Renal cortical epithelial cell (primary cell): ENCODE measurements at regions not wholly inside any gene's neighbourhood (a gene's known extent, or its start where the extent isn't known, plus 50 kb on each side); places are given as distances from the start of the nearest gene placed in this dataset.
A peak's percentile ranks its signal among the peaks of the same experiment; 100 is the strongest.

ENCODE experiments used
- DNase-seq: peaks from one replicate; pipeline ENCODE4 v3.0.0-alpha.2; 2011; ENCODE audit warnings: low read depth

DNA sequence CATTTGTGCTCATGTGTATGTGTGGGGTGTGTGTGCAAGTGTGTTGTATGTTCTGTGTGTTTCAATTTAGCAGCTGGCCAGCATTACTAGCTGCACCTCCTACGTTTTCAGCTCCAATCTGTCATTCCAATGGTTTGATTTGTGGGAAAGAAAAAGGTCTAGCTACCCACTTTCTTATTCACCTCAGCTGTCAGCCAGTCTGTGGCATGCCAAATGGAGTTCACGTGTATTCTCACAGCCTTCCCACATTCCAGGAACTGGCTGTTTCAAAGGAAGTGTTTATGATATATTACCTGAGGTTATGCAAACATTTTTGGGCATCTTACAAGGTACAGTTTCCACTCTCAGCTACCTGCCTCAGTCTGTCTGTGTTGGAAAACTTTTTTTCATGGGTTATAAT lies 220.2 kb upstream of the CPNE8 start:
- peak; percentile 14 for DNase-seq

DNA sequence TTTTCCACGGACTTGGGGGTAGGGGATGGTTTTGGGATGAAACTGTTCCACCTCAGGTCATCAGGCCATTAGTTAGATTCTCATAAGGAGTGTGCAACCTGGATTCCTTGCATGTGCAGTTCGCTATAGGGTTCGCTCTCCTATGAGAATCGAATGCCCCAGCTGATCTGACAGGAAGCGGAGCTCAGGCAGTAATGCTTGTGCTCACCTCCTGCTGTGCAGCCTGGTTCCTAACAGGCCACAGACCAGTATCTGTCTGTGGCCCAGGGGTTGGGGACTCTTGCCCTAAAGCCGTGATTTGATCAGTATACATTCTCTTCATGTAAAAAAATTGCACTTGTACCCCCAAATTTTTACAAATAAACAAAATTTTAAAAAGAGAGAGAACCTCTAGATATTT lies 219.4 kb upstream of the CPNE8 start:
- DNase-seq: no peak

DNA sequence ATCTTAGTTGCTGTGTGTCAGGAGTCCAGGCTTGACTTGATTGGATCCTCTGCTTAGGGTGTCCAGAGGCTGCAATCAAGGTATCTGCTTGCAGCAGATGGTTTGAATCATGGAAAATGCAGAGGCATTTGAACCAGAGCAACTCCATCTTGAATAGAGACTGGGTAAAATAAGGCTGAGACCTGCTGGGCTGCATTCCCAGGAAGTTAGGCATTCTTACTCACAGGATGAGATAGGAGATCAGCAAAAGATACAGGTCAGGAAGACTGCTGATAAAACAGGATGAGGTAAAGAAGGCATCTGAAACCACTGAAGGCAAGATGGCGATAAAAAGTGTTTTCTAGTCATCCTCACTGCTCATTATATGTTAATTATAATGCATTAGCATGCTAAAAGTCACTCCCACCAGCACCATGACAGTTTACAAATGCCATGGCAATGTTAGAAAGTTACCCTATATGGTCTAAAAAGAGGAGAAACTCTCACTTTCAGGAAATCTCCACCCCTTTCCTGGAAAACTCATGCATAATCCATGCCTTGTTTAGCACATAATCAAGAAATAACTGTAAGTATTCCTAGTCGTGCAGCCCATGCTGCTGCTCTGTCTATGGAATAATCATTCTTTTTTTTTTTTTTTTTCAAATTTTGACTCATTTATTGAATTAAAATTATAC lies 218.3 kb upstream of the CPNE8 start:
- no peak for DNase-seq

DNA sequence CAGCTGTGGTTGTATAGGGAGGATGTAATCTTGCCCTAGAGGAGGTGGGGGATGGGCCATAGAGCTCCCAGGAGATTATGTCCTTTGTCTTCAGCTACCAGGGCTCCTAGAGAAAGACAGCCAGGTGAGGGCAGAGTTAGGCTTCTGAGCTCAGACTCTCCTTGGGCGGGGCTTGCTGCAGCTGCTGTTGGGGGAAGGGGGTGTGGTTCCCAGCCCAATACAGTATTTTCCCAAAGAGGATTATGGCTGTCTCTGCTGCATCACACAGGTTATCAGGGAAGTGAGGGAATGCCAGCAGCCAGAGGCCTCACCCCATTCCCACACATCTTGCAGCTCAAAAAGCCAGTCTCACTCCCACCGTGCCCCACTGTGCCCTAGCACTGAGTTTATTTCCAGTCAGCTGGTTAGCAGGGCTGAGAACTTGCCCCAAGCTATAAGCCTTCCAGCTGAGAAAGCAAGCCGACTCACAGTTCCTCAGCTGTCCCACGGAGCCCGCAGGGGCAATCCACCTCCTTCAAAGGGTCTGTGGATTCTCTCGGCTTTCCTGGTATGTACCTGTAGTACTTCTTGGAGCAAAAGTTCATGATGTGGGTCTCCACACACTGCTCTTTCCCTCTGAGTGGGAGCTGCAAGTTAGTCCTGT lies 217.3 kb upstream of the CPNE8 start:
- DNase-seq: no peak

DNA sequence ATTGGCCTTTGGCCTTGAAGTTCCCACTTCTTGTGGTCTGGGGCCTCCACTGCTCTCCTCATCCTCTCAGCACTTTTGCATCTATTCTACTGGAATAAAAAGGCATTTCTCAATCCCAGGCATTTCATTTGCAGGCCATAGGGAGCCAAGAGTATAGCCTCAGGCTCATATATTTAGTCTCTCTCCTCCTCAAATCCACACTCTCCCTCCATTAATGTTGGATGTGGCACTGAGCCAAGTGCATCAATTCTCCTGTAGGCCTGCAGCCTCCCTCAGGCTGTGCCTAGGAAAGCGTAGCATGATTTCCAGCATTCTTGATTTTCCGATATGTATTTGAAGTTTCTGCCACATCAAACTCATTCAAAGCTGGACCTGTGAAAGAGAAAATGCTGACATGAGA lies 211.5 kb upstream of the CPNE8 start:
- no peak for DNase-seq

DNA sequence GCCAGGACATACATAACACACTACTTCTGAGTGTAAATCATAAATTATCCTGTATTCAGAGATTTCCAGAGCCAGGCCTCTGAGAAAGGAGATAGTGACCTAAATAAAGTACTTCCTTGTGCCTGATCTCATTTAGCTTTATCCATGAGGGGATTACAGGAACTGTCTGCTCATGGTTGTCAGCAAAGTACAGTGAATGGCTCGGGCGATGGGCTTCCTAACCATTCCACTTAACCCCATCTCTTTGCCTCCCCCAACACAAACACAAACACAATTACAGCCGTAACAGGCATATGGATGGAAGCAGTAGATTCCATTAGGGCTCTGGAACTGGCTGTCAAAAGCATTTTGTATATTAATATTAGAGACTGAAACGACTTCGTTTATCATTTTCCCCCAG lies 206.7 kb upstream of the CPNE8 start:
- DNase-seq: no peak

DNA sequence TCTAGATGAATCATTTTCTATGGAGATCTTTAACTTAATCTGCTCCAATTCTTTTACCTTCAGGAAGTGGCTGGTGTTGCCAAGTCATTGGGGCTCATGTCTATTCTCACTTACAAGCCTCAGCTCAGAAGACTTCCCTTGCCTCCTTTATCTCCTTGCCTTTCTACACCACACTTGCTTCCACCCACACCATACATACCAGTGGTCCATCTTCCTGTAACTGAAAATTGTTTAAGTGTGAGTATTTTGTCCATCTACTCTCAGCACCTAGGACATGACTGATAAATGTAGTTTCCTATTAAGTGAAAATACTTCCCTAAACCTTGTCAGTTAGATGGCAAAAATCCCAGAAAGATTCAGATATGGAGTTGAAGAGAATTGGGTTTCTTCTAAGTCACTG lies 199.7 kb upstream of the CPNE8 start:
- no peak for DNase-seq

DNA sequence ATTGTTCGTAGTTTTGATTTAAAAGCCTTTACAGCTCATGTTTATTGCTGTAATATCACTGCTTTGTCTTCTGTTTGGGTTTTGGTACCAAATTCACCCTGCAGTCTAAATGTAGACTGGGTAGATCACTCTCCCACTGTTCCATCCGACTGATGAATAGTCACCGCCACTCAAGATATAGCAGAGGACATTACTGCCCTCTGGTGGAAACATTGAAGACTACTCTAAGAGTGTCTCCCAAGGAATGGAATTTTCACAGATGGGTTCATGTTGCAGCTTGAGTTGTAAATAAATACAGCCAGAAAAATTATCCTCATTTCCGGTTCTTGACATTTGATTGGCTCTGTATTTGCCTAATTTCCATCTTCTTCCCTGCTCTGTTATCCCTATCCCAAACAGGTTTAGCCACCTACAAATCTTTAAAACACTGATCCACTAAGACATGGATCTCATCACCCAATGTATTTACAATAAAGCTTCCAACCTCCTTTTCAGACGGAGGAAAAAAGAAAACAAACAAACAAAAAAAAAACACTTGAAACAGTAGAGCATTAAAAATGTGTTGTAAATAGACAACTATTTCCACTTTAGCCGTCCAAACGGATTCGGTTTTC lies 198.3 kb upstream of the CPNE8 start:
- DNase-seq: peak; percentile 74

DNA sequence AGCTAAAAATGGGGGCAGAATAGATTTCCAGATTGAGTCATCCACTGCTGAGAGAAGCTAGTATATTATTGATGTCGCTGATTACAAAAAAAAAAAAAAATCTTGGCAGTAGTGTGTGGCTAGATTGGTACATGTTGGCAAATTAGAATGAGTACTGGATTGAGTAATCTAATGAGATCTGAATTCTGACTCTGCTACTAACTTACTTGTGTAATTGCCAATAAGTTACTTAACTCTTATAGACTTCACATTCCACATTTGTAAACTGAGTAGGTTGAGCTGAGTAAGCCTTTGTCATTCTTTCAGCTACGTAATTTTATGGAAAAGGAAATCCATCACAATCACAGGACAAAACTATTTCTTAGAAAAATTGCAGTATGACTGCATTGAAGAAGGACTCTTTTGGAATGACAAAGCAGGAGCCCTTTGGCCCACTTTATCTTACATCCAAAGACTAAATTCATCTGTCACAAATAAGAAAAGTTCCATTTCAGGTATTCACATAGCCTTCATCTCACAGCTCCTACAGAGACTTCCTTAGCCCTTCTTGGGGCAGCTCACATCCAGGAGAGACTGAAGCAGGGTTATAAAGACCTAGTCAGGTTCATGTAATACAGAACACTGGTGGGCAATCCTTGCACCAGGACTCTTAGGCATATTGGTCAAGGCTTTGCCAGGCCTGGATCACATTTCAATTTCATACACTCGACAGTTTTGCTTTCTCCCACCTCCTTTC lies 197.3 kb upstream of the CPNE8 start:
- DNase-seq: peak; percentile 95

DNA sequence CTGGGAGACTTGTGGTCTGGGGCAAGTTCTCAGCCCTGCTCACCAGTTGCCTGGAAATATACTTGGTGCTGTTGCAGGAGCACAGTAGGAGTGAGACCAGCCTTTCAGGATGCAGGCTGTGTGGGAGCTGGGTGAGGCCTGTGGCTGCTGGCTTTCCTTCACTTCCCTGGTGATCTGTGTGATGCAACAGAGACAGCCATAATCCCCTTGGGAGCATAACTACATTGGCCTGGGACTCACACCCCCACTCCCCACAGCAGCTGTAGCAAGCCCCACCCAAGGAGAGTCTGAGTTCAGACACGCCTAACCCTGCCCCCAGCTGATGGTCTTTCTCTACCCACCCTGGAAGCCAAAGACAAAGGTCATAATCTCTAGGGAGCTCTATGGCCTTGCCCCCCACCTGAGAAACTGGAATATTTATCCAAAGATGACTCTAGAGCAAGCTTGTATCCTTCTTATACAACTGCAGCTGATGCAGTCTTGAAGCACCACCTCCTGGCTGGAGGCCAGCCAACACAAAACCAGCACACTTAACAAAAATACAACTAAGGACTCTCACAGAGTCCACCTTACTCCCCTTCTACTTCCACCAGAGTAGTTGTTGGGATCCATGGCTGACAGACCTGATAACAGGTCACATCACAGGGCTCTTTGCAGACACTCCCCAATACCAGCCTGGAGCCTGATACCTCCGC lies 190.4 kb upstream of the CPNE8 start:
- no peak for DNase-seq

DNA sequence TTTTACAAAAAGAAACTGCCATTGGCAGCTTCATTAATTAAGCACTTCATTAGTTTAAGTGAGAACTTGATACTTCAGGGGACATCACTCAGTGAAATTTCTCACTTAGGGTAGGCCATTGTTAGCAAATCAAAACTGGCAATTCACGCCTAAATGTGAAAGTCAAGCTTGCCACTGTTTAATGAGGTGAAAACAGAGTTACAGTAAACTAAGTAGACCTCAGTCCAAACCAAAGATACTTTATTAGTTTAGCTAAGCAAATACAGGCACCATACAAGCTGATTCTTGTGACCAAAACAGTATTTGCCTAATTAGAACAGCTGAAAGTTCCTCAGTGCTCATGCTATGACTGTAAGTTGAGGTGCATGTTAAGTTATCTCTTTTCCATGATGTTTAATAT lies 176.5 kb upstream of the CPNE8 start:
- DNase-seq: no peak

DNA sequence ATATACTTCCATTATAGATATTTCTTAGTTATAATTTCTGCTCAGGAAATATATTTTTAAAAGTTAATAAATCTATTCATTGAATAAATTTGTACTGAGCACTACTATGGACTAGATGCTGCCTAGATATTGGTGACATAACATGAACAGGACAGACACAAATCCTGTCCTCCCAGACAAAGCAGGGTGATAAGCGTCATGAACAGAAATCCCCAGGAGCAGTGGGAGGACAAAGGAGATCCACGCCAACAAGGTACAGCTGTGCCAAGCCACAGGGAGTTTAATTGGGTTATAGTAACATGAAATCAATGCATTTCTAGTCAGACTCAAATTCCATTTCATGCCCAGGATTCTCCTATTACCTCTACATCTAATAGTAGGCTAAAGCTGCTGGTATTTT lies 171.8 kb upstream of the CPNE8 start:
- no peak for DNase-seq

DNA sequence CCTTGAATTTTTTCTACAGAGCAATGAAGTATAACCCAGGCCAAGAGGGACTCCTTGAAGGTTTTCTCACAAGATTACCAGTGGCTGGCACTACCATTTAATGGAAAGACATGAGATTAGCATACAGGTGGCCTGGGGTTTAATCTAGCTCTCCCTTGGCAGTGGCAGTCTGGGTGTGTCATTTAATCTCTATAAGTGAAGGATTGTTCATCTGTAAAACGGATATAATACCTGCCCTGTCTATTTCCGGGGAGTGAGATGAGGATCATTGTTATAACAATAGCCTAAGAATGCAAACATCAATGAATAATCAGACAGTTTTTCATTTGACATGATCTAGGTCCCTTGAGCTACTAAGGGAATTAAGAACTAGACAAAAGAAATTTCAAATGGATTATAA lies 168.7 kb upstream of the CPNE8 start:
- DNase-seq: no peak

DNA sequence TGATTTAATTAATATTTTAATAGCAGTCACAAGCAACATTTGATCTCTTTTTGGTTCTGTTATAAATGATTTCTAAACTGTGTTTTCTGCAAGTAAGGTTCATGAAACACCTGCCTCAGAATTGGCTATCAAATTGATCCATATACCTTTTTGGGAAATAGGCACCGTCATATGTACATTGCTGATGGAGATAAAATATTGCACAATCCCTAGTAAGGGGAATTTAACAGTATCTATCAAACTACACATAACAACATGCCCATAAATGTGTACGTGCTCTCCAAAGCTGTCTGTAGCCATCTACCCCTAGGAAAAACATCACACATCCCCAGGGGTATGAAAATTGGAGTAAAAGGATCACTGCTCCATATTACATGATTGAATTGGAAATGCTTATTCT lies 167.3 kb upstream of the CPNE8 start:
- DNase-seq: no peak

DNA sequence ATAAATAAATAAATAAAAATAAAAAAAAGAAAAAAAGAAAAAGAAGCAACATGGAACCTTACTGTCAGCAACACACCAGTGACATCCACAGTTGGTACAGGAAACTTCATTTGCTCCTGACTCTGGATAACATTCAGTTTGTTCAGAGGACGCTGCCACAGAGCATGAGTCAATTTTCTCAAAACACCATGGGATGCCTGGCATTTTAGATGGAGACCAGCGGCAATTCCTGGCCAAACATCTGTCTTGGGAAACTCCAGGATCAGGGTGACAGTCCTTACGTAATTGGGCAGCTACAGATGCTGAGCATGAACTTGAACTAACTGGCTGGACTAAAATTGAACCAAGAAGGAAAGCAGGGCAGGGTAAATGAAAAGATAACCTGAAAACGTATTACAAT lies 166.2 kb upstream of the CPNE8 start:
- DNase-seq: no peak

DNA sequence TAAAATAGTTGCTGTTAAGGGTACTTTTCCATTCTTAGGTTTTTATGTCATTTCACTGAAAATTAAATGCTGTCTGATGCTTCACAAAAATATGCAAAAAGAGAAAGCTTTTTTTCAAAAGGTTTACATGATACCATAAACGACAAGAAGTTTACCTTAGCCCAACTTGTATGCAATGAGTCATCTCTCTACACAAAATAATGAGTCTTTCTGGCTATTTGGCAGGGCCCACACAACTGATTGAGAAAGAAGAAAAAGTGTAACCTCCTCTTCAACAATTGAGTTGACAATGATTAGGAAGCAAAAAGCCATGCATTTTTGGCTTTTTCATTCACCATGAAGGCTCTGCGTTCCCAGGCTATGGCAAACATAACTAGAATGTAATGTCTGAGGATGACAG lies 165.4 kb upstream of the CPNE8 start:
- DNase-seq: no peak

DNA sequence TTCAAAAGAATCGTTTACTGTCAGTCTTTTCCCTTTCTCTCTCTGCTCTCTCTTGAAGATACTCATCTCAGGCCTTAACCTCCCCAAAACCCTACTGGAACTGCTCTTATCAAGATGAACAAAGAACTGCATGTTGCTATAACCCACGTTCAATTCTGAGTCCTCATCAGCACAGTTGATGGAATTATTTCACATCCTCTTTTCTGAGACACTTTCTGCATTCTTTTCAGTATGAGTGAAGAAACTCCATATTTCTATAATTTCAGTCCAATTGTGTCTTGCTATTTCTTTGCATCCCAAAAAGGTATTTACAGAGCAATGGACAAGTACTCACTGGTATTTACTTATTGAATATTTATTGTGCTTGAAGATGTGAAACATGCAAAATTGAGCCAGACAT lies 160.1 kb upstream of the CPNE8 start:
- no peak for DNase-seq

DNA sequence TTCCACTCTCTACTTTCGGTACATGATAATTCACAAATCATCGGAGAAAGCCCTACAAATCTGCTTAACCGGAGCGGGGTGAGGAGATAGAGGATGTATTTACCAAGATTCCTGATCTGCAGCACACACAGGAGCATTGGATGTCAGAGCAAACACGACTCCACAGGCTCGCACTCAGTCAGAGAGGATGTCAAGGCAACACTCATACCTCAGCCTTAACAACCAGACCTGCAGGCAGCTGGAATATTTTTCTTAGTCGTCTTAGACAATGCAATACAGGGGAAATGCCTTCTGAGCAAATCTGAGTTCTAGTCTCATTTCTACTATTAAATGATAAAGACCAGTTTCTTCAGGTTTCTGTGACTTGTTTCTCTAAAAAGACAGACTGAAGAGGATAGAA lies 159.3 kb upstream of the CPNE8 start:
- DNase-seq: no peak

DNA sequence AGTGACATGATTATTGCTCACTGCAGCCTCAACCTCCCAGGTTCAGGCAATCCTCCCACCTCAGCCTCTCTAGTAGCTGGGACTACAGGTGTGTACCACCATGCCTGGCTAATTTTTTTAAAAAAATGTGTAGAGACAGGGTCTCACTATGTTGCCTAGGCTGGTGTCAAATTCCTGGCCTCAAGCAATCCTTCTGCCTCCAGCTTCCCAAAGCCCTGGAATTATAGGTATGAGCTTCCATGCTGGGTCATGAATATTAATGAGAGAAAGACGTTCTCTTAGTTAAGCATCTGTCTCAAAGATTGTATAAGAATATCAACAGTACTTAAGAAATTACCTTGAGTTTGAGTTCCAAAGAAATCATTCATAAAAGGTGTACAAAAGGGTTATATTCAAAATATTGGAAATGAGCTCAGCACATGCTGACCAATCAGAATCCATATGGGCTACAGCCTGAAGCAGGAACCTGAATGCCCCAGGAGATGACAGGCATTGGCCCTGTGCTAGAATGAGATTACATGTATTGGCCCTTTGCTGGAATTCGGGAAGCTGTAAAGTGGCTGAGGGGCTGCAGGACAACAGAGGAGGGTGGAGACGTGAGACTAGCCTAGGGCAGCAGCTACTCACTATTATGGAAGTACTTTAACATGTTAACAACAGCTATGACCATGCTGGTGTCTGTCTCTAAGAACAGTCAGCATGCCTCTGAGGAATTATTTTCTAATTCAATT lies 157.0 kb upstream of the CPNE8 start:
- DNase-seq: no peak

DNA sequence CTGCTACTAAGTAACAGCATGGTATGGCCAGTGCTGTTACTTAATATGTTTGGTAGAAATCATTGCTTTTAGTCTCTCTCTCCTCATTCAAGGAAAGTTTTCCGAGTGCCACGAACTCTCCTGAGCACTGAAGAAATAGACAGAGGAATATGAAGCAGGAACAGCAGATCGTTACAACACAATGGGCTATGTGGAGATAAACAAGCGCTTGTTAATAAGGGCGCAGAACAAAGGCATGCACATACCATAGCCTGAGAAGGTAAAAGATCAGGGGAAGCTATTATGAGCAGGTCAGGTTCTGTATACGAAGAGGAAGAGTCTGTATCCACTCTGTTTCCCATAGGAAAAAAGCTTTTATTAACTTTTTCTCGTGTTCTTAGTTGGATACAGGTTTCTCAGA lies 156.2 kb upstream of the CPNE8 start:
- no peak for DNase-seq

DNA sequence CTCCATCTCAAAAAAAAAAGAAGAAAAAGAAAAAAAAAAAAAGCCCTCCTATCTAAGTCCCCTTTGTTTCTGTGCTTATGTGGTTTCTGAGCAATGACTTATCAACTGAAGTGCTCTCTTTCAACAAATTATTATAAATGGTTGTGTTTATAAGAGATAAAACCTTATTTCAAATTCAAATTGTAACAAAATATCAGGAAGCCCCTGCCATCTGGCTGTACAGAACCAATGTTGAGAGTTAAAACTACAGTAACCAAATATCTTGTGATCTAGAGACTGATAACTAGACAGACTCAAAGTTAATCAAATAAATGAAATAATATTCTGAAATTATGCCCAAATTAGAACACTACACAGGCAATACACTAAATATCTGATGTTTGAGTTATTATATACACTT lies 143.0 kb upstream of the CPNE8 start:
- no peak for DNase-seq
